GM12874 (cell line): ENCODE measurements at regions not wholly inside any gene's neighbourhood (a gene's known extent, or its start where the extent isn't known, plus 50 kb on each side); places are given as distances from the start of the nearest gene placed in this dataset.

Experiments
- CTCF ChIP-seq: IDR thresholded peaks from 2 replicates; pipeline ENCODE4 v1.5.1; 2011; ENCODE audit warnings: low read depth, mild to moderate bottlenecking, control low read depth, low read length, moderate library complexity; ENCODE audit not compliant: insufficient read depth

GRCh38 chr17:5933430-5933829 lies 136.7 kb upstream of the WSCD1 start:
- TF ChIP-seq CTCF: no peak

- TF ChIP-seq CTCF: no peak
Observed at GRCh38 chr17:5941258-5941657, 128.9 kb upstream of the WSCD1 start.

GRCh38 chr17:5942687-5943086 lies 127.5 kb upstream of the WSCD1 start:
- TF ChIP-seq CTCF: no peak

GRCh38 chr17:5943232-5943631 lies 126.9 kb upstream of the WSCD1 start:
- TF ChIP-seq CTCF: no peak

GRCh38 chr17:5943982-5944381 lies 126.2 kb upstream of the WSCD1 start:
- no peak for TF ChIP-seq CTCF

GRCh38 chr17:5947701-5948180 lies 122.4 kb upstream of the WSCD1 start:
- no peak for TF ChIP-seq CTCF

- no peak for TF ChIP-seq CTCF
Observed at GRCh38 chr17:5948811-5949210, 121.4 kb upstream of the WSCD1 start.

- no peak for TF ChIP-seq CTCF
Observed at GRCh38 chr17:5950878-5951277, 119.3 kb upstream of the WSCD1 start.
